GM19023 (cell line): ENCODE measurements at regions not wholly inside any gene's neighbourhood (a gene's known extent, or its start where the extent isn't known, plus 50 kb on each side); places are given as distances from the start of the nearest gene placed in this dataset.
"Not testable (repeated sequence)": the region's sequence is repeated elsewhere in the genome, so short reads cannot be mapped to it uniquely, and the experiment has no call there.

Experiments
- ATAC-seq: cut with Tn5 transposase; IDR thresholded peaks from one replicate; pipeline ENCODE4 v1.9.1; 2021; ENCODE audit warnings: mild to moderate bottlenecking, moderate library complexity; ENCODE audit not compliant: unreplicated experiment

GRCh38 chr14:86064595-86064994, 534.7 kb downstream of the FLRT2 start:
- not testable (repeated sequence) for ATAC-seq

DNA sequence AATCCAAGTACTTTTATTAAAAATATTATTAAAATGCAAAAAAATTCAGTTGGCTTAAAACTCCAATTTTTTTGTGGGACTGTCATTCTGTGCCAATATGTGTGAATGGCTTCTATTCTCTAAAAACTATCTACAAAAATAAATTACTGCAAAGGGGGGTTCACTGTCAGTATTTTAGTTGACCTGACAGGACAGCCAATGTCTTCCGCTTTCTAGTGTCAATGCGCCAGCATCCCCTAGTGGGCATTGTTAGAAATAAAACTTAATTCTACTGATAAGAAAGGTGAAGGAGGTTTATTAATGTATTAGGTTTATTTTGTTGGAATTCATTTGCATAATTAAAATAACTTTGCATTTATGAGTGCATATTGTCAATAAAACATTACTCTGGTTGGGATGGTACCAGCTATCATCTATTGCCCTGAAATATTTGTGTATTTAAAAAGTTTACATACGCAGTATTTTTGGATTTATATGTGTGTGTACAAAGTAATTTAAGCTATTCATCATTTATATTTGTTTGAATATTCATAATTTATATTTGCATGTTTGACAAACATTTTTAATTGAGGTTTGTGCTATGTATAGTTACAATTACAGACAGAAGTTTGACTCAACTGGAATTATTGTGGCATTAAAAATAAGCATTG, 527.2 kb downstream of the FLRT2 start:
- no peak for ATAC-seq

DNA sequence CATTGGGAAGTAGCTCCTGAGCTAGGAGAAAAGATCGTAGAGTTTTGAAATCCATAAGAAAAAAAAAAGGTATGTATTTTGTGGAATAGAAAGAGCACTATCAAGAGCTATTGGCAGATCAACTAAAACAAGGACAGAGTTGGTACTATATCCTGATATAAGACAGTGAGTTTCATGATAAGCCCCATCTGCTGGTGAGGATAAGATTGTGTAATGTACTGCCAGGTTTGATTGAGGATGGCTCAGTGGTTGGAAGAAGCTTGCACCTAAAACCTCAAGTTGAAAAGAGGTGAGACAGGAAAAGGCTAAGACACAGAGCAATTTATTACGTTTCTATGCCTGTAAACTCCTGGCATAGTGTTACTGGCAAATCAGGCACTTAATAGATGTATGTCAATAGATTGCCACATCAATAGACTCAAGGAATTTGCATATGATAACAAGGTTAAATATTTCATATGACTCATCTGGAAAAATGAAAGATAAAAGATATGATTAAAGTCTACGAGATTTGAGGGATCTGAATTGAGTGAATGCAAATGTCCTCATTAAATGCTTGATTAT, 525.6 kb downstream of the FLRT2 start:
- no peak for ATAC-seq

DNA sequence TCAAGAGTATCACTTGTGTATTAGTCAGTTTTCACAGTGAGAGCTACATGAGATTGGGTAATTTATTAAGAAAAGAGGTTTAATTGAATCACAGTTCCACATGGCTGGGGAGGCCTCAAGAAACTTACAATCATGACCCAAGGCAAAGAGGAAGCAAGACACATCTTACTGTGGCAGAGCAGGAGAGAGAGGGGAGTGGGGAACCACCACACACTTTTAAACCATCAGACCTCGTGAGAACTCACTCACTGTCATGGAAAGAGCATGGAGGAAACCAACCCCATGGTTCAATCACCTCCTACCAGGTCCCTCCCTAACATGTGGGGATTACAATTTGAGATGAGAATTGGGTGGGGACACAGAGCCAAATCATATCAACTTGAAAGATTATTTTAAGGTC, 522.9 kb downstream of the FLRT2 start:
- ATAC-seq = no peak

- no peak for ATAC-seq
These were observed 520.8 kb downstream of the FLRT2 start for GRCh38 chr14:86050757-86051156.

- no peak for ATAC-seq
These were observed 520.2 kb downstream of the FLRT2 start for GRCh38 chr14:86050072-86050683.

DNA sequence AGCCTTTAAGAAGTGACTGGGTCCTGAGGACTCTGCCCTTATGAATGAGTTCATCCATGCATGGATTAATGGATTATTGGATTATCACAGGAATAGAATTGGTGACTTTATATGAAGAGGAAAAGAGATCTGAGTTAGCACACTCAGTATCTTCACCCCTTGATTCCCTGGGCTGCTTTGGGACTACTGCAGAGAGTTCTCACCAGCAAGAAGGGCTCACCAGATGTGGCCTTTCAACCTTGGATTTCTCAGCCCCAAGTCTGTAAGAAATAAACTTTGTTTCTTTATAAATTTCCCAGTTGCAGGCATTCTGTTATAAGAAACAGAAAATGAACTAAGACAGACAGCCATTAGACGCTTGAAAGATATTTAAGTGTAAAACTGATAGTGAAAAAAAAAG, 509.2 kb downstream of the FLRT2 start:
- no peak for ATAC-seq

DNA sequence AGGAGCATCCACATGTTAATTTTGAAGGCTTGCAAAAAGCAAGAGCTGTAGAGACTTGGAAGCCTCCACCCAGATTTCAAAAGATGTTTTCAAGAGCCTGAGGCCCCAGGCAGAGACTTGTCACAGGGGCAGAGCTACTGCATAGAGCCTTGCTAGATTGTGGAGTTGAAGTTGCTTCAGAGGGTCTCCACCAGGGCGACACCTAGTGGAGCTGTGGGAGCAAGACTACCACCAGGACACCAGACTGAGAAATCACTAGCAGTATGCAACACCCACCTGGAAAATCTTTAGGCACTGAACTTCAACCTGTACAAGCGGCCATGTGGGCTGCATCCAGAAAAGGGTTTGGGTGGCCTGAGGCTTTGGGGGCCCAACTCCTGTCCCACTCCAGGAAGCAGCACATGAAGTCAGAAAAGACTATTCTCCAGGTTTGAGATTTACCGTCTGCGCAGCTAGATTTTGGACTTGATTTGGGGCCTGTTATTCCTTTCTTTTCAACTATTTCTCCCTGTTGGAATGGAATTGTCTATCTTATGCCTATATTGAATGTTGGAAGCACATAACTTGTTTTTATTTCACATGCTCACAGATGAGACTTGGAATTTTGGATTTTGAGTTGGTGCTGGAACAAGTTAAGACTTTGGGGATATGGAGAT, 508.6 kb downstream of the FLRT2 start:
- peak; percentile 92 for ATAC-seq

DNA sequence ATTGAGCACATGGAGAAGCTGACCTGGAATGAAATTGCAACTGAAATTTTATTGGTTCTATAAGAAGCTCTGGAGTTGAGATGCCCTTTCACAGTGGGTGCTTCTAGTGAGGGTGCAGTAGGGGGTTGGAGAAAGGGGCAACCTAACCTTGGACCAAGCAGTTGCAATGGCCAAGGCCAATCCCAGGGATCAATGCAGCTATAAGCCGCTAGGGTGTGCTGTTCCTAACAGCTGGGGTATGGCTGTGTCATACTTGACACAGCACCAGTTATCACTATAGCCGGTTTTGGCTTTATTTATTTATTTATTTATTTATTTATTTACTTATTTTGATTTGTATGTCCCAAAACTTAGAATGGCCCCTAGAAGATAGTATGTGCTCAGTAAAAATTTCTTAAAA, 505.9 kb downstream of the FLRT2 start:
- peak; percentile 84 for ATAC-seq

- ATAC-seq = no peak
These were observed 498.0 kb downstream of the FLRT2 start for GRCh38 chr14:86027990-86028389.

- ATAC-seq = no peak
These were observed 497.2 kb downstream of the FLRT2 start for GRCh38 chr14:86027144-86027543.

- no peak for ATAC-seq
These were observed 492.2 kb downstream of the FLRT2 start for GRCh38 chr14:86022031-86022629.

- no peak for ATAC-seq
These were observed 490.9 kb downstream of the FLRT2 start for GRCh38 chr14:86020841-86021240.

GRCh38 chr14:86015941-86016340, 486.0 kb downstream of the FLRT2 start:
- ATAC-seq = no peak

DNA sequence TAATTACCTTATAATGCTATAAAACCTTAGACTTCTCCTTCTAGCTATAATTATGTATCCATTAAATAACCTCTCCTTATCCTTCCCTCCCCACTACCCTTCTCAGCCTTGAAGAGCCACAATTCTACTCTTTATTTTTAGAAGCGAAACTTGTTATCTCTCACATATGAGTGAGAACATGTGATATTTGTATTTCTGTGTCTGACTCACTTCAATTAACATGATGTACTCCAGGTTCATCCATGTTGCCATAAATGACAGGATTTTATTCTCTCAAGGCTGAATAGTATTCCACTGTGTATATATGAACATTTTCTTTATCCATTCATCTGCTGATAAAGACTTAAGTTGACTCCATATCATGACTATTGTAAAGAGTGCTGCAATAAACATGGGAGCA, 485.6 kb downstream of the FLRT2 start:
- no peak for ATAC-seq

DNA sequence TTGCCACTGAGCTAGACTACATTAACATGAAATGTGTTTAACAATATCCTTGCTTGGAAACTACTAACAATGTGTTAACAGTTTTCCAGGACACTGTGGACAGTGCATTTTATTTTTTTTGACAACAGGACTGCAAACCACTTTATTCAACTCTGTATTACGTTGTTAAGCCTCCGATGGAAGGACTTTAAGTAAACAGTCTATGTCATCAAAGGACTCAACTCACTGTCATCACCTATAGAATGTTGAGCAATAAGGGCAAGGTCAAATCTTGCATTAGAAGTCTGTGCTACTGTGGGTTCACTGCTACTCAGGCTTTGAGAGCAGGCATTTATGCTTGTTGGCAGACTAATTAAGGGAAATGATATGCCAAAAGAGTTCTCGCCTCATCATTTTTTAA, 483.7 kb downstream of the FLRT2 start:
- no peak for ATAC-seq

DNA sequence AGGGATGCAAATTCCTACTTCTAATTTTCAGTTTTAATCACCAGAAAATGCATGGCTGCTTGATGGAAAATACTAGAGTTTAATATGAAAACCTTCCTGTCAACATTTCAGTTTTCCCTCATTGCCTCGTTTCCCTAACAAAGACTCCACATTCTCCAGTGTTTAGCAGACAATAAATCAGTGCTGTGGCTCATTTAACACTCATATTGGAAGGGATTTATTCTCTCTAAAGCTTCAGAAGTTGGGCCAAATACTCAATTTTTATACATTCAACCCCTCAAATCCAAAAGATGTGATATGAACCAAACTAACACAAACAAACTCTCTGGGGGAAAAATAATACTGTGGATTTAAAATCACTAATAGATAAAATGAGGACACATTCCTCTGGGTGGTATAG, 482.5 kb downstream of the FLRT2 start:
- no peak for ATAC-seq

DNA sequence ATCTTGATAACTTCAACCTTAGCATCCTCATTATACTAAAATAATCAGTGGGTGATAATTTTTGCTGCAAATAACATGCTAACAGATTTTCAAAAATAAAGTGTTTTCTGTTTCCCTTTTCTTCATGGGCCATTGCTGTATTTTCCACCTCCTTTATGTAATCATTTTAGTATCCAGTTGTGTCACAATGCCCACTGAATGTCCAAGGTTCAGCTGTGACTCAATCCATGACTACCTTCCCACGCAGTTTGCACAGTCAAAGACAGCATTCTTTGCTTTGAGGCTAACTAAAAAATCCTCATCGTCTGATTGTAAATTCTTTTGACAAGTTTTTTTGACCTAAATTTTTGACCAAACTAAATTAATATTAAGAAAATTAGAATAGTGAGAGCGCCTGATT, 474.1 kb downstream of the FLRT2 start:
- ATAC-seq = peak; percentile 70

- ATAC-seq = no peak
These were observed 466.6 kb downstream of the FLRT2 start for GRCh38 chr14:85996551-85996950.

GRCh38 chr14:85991156-85991555, 461.2 kb downstream of the FLRT2 start:
- no peak for ATAC-seq

- no peak for ATAC-seq
These were observed 458.0 kb downstream of the FLRT2 start for GRCh38 chr14:85987907-85988306.

- ATAC-seq = no peak
These were observed 457.3 kb downstream of the FLRT2 start for GRCh38 chr14:85987292-85987691.
